ENCODE measurements at regions not wholly inside any gene's neighbourhood (a gene's known extent, or its start where the extent isn't known, plus 50 kb on each side); places are given as distances from the start of the nearest gene placed in this dataset.

- ChIA-PET POLR2A (no interaction called here), CTCF (no interaction called here)
These were observed 192.2 kb upstream of the DTNBP1 start for GRCh38 chr6:15854826-15855710.

GRCh38 chr6:15854378-15854777, 191.6 kb upstream of the DTNBP1 start:
- ChIA-PET POLR2A (no interaction called here), CTCF (no interaction called here)

- ChIA-PET CTCF (no interaction called here), POLR2A (interaction anchor here (0.7 kb wide), 1 partner anchor 76 kb away, joined by 7 read pairs; no protein-coding TSS in a partner anchor)
These were observed 190.4 kb upstream of the DTNBP1 start for GRCh38 chr6:15853259-15853658.

DNA sequence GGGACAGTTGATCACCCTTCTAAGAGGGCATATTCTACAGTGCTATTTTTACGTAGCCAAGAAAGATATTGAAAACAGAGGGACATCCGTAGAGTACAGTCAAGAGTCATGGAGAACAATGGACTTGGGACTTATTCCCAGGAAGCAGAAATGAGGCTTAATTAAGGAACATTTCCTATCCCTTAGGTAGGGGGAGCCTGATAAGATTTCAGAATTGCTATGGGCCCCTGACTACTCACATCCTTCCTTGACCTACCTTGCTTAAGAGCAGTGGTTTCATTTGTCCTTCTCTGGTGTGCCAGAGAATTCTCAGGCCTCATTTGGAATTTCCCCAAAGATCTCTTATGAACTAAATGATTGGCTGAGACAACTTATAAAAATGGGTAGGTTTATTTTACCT, 189.5 kb upstream of the DTNBP1 start:
- CTCF ChIA-PET = no interaction called here
- POLR2A ChIA-PET = no interaction called here

GRCh38 chr6:15849395-15849794, 186.6 kb upstream of the DTNBP1 start:
- CTCF ChIA-PET = no interaction called here
- POLR2A ChIA-PET = no interaction called here

- CTCF ChIA-PET = no interaction called here
- POLR2A ChIA-PET = no interaction called here
These were observed 182.7 kb upstream of the DTNBP1 start for GRCh38 chr6:15845492-15845891.

- ChIA-PET CTCF (no interaction called here), POLR2A (no interaction called here)
These were observed 180.9 kb upstream of the DTNBP1 start for GRCh38 chr6:15843764-15844163.

GRCh38 chr6:15843226-15843625, 180.4 kb upstream of the DTNBP1 start:
- POLR2A ChIA-PET = no interaction called here
- CTCF ChIA-PET = interaction anchor here (0.6 kb wide), 1 partner anchor 139 kb away, joined by 3 read pairs; no protein-coding TSS in a partner anchor

GRCh38 chr6:15842727-15843117, 179.9 kb upstream of the DTNBP1 start:
- POLR2A ChIA-PET = no interaction called here
- CTCF ChIA-PET = interaction anchor here (0.6 kb wide), 1 partner anchor 139 kb away, joined by 3 read pairs; no protein-coding TSS in a partner anchor

DNA sequence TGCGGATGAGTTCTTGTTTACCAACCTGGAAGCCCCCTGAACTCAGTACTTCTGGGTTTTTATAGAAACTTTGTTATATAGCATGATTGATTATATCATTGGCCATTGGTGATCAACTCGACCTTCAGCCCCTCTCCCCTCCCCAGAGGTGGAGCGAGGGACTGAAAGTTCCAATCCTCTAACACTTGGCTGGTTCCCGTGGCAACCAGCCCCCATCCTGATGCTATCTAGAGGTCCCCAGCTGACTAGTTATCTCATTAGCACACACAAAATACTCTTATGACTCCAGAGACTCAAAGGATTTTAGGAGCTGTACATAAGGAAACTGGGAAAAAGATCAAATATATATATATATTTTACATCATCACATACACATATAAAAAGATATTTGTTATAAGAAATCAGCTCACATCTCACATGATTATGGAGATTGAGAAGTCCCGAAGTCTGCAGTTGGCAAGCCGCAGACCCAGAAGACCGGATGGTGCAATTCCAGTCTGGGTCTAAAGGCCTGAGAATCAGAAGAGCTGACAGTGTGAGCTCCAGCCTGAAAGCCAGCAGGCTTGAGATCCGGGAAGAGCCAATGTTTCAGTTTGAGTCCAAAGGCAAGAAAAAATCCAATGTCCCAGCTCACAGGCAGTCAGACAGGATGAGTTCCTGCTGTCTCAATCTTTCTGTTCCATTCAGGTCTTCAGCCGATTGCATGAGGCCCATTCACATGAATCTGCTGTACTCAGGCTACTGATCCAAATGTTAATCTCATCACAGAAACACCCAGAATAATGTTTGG, 179.3 kb upstream of the DTNBP1 start:
- POLR2A ChIA-PET = interaction anchor here (0.6 kb wide), 1 partner anchor 78 kb away, joined by 3 read pairs; no protein-coding TSS in a partner anchor
- CTCF ChIA-PET = interaction anchor here (0.7 kb wide), 1 partner anchor 1982 kb away, joined by 4 read pairs; no protein-coding TSS in a partner anchor

GRCh38 chr6:15839969-15840541, 177.2 kb upstream of the DTNBP1 start:
- ChIA-PET POLR2A (no interaction called here), CTCF (no interaction called here)

GRCh38 chr6:15837205-15837604, 174.4 kb upstream of the DTNBP1 start:
- POLR2A ChIA-PET = no interaction called here
- CTCF ChIA-PET = no interaction called here

GRCh38 chr6:15832841-15833240, 170.0 kb upstream of the DTNBP1 start:
- CTCF ChIA-PET = no interaction called here
- POLR2A ChIA-PET = no interaction called here

DNA sequence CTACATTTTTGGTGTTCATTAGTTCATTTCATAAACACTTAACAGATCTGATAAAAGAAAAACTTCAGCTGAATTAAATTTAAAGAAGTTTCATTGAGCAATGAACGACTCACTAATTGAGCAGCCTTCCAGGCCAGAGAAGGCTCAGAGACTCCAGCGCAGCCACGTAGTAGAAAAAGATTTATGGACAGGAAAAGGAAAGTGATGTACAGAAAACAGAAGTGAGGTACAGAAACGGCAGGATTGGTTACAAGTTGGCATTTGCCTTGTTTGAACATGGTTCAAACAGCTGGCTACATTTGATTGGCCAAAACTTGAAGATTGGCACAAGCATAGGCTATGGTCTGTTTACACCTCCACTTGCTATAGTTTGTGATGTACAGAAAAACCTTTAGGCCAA, 166.3 kb upstream of the DTNBP1 start:
- POLR2A ChIA-PET = no interaction called here

DNA sequence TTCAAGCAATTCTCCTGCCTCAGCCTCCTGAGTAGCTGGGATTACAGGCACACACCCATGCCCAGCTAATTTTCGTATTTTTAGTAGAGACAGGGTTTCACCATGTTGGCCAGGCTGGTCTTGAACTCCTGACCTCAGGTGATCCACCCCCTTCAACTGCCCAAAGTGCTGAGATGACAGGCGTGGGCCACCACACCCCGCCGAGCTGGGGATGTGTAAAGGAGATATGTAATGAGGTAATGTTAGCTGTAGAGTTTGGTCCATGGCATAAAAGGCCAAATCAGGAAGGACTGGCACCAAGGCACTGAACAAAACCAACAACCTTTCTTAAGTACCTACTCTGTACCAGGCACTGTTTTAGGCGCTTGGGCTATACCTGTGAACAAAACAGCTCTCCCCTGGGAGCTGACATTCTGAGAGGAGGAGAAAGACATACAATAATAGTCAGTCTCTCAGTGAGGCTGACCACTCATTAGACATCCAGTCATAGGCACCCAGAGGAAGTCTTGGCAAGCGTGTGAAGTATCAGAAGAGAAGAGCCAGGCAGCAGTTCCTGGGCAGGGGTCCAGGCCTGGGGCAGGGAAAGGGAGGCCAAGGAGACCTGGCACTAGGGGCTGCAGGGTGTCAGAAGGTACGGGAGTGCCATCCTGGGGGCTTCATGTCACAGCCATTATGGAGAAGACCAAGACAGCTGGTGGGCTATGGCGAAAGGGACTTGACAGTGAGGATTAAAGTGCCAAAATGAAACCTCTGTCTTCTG, 164.8 kb upstream of the DTNBP1 start:
- ChIA-PET CTCF (no interaction called here), POLR2A (no interaction called here)

More for the DNA sequence above, 166.3 kb upstream of the DTNBP1 start:
- CTCF ChIA-PET = no interaction called here

DNA sequence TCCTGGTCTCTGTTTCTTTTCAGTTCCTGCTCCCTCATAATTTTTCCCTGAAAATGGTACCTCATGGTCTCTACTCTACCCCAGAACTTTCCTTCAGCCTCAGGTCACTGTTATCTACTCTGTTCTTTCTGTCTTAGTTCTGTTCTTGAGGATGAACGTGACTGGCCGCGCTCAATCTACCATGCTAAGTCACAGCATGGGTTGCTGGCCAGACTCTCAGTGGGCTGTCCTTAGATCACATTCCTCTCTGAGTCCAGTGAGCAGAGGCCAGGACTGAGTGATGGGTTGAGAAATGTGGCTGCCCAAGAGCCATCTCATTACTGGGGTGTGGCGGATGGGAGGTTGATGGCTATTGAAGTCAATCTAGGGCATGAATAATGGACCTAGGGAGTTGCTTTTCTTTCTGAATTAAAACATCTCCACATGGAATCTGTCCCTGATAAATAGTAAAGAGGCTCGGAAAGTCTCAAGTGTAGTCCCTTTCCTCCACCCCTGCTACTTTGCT, 164.0 kb upstream of the DTNBP1 start:
- ChIA-PET CTCF (no interaction called here), POLR2A (no interaction called here)

DNA sequence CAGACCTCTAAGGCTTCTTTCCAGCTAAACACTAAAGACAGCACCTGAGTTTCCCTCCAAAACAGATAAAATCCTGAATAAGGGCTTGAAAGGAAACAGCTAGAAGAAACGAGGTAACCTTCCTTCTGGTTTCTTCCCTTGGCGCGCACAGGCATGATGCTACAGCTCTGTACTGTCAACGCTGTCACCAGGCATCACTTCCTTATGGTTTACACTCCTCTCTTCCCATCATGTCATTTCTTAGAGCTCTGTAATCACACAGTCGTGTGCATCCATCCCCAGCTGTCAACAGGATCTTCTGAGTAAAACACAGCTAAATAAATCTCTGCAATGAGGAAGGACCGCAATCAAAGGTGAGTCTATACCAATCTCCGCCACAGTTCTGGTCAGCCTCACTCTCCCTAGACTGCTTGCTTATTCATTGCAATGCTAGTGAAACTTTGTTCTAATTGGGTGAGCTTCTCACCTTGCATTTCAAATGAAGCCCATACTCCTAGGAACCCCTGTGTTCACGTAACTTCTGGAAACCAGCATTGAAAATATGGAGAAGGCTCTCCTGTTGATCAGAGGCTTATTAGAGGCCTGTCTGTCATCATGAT, 162.6 kb upstream of the DTNBP1 start:
- ChIA-PET CTCF (no interaction called here), POLR2A (no interaction called here)

GRCh38 chr6:15824811-15825210, 162.0 kb upstream of the DTNBP1 start:
- ChIA-PET POLR2A (no interaction called here), CTCF (no interaction called here)

GRCh38 chr6:15823838-15824414, 161.1 kb upstream of the DTNBP1 start:
- ChIA-PET POLR2A (no interaction called here), CTCF (no interaction called here)

Measured in activated CD8-positive, alpha-beta memory T cell treated with anti-CD3 and anti-CD28 coated beads for 36 hours (primary cell).